Epithelial cell of proximal tubule (primary cell): ENCODE measurements at regions not wholly inside any gene's neighbourhood (a gene's known extent, or its start where the extent isn't known, plus 50 kb on each side); places are given as distances from the start of the nearest gene placed in this dataset.

Experiments
- DNase-seq: peaks from one replicate; pipeline ENCODE4 v3.0.0-alpha.2; 2011; ENCODE audit warnings: low read depth
- H3K4me3 ChIP-seq: 2 replicates; pipeline ENCODE4 v1.5.1; 2011; ENCODE audit warnings: low read depth, mild to moderate bottlenecking, low read length
- TF ChIP-seq, protein P1 (sequence below): conservative IDR thresholded peaks from 2 replicates; pipeline ENCODE4 v1.5.1; 2012; ENCODE audit warnings: low read depth, mild to moderate bottlenecking, low read length

DNA sequence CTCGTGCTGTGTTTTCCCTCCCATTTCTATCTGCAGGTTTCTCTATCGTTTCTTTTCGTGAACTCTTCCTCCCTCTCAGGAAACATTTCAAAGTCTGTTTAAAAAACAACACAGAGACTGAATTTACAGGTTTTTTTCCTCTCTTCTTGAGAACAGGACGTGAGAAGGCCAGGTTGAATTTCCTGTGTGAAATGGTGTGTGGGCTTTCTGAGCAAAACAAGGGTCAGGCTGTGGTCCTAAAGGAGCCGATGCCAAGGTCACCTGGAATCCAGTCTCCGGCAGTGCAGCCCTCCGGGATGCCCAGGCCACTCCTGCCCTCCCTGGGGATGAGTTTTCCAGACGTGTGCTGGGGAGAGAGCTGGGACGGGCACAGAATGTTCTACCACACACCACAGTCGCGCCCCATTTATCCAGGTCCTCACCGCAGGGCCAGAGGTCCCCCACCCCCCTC, 62.7 kb upstream of the RUNX3 start:
- TF ChIP-seq, protein P1, sequence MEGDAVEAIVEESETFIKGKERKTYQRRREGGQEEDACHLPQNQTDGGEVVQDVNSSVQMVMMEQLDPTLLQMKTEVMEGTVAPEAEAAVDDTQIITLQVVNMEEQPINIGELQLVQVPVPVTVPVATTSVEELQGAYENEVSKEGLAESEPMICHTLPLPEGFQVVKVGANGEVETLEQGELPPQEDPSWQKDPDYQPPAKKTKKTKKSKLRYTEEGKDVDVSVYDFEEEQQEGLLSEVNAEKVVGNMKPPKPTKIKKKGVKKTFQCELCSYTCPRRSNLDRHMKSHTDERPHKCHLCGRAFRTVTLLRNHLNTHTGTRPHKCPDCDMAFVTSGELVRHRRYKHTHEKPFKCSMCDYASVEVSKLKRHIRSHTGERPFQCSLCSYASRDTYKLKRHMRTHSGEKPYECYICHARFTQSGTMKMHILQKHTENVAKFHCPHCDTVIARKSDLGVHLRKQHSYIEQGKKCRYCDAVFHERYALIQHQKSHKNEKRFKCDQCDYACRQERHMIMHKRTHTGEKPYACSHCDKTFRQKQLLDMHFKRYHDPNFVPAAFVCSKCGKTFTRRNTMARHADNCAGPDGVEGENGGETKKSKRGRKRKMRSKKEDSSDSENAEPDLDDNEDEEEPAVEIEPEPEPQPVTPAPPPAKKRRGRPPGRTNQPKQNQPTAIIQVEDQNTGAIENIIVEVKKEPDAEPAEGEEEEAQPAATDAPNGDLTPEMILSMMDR, result no peak
- DNase-seq, result no peak
- no peak overlapping the region for H3K4me3 ChIP-seq

DNA sequence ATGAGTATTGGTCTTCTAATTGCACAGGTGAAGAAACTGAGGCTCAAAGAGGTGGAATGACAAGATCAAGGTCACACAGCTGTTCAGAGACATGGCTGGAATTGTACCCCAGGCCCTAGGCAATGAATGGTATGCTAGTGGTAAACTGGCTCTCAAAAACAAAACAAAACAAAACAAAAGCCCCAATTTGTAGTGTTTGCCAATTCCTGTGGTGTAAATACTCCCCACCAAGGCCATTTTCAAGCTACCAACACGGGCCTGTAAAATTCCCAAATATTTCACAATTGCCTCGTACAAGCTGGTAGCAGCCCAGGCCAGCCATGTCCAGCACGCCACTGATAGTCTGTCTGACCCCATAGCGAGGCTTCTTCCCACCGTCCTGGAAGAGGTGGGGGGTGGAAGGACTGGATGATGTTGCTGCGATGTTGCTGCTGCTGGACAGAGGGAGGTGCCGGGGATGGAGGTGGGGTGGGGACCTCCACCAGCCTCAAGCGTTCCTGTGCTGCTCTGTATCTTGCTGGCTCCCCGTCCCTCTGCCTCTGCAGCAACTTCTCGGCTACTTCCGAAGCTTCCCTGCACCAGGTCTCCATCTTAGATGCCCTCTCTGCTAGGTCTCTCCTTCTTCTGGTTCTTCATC, 62.2 kb upstream of the RUNX3 start:
- DNase-seq, result no peak
- TF ChIP-seq, protein P1, result no peak

DNA sequence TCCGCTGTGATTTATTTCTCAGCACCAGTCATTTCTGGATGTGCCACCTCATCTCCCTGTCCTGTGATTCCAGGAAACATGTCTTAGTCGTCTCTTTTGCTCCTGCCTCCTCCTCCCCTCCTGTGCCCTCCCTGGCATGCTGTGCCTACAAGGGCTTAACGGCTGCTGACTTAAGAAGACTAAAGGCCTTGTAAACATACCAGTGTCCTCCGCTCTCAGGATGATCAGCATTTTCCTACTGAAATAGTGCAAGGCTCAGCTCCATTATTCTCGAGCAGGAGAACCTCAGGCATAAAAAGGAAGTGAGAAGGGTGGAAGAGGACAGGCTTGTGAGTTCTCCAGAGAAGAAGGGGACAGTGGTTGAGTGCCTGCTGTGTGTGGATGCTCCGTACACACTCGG, 61.6 kb upstream of the RUNX3 start:
- TF ChIP-seq, protein P1, result no peak
- DNase-seq, result no peak
- no peak overlapping the region for H3K4me3 ChIP-seq

More for the DNA sequence above, 62.2 kb upstream of the RUNX3 start:
- no peak overlapping the region for H3K4me3 ChIP-seq

DNA sequence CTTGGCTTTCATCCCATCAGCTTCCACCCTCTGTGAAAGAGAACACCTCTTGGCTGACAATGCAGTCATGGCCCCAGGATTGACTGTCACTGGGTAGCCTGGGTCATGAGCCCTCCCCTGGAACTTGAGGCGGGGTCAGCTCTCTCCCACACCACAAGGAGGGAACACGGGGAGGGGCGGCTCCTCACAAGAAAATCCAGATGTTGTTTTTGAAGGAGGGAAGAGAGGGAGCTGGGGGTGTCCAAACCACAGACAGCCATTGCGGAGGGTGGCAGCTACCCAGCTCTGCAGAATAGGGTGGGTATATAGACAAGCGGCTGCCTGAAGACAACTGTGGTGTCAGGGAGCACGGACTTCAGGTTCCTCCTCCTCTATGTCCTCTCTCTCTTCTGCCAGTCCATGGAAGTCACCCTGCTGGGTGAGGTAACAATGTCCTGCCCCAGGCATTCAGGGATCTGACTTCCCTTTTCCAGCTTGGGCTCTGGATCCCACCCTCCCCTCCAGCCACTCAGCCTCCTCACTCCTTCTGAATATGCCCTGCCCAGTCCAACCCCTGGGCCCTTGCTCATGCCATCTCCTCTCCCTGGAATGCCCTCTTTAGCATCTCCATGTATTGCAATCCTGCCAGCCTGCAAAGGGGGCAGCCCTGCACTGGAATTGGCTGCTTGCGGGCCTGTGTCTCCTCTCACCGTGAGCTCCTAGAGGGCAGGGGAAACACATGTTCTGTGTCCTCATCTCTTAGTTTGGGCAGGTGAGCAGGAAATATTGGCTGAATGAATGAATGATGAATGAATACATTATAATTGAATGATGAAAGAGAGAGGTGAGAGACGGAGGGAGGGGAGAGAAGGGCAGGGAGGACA, 60.9 kb upstream of the RUNX3 start:
- TF ChIP-seq, protein P1, result no peak
- H3K4me3 ChIP-seq, result no peak overlapping the region
- DNase-seq, result no peak

DNA sequence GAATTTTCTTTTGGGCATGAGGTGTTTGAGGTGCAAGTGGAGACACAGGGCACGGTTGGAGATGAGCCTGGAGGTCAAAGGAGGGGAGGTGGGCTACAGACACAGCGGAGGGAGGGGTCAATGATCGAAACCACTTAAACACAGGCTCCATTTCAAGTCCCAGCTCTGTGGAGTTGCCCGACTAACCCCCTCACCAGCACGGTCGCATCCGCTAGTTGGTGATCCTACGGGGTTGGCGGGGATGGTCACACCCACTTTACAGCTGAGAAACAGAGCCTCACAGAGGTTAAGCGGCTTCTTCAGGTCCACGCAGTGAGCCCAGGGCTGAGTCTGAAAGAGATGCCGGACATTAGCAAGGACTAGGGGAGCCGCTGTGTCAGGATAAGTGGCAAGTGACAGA, 60.1 kb upstream of the RUNX3 start:
- TF ChIP-seq, protein P1, result no peak
- H3K4me3 ChIP-seq, result no peak overlapping the region
- no peak for DNase-seq

DNA sequence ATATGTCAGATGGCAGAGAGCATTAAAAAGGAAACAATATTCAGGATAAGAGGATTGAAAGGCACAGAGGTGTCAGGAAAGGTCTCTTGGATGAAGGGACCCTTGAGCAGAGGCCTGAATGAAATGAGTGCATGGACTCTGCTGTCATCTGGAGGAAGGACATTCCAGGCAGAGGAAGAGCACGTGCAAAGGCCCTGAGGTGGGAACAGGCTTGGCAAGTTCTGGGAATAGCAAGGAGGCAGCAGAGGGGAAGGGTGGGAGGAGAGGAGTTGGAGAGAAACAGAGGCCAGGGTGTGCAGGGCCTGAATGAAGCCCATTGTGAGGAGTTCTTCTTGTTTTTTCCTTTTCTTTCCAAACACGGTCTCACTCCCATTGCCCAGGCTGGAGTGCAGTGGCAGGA, 59.0 kb upstream of the RUNX3 start:
- H3K4me3 ChIP-seq, result no peak overlapping the region
- TF ChIP-seq, protein P1, result no peak
- DNase-seq, result no peak

DNA sequence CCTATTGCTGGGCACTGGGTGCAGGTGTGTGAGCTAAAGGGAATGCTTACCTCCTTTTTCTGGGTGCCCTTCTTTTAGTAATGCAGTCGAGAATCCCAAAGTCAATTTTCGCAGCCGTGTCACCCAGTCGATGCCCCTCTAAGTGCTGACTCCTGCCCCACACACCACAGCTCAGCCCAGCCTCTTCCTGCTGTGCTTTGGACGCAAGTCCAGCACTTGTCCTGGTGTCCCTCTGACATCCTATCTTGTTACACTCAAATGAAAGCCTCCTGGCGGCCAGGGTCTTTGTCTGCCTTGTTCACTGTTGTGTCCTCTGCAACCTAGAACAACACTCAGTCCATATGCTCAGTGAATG, 58.5 kb upstream of the RUNX3 start:
- DNase-seq, result no peak
- no peak overlapping the region for H3K4me3 ChIP-seq
- TF ChIP-seq, protein P1, result no peak
